ENCODE measurements at regions not wholly inside any gene's neighbourhood (a gene's known extent, or its start where the extent isn't known, plus 50 kb on each side); places are given as distances from the start of the nearest gene placed in this dataset.

DNA sequence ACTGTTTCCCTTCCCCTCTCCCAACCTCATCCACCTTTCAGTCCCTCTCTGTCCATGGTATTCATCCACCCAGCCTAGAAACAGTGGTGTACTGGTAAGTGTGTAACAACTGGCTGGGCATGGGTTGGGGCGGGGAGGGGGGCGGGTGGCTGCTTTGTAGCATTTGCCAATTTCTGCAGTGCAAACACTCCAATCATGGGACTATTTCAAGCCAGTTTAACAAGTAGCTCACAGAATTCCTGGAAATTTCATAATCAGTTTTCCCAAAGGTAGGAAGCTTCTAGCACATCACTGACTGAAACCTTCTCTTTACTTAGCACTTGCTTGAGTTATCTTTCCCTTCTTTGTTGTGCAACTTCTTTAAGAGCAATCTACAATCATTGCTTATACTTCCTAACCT is 100.8 kb upstream of the WASF3 start:
- no peak for DNase-seq

GRCh38 chr13:26457212-26457611 is 100.3 kb upstream of the WASF3 start:
- no peak for DNase-seq

- DNase-seq, result no peak
Measured at GRCh38 chr13:26458196-26458749, 99.2 kb upstream of the WASF3 start.

DNA sequence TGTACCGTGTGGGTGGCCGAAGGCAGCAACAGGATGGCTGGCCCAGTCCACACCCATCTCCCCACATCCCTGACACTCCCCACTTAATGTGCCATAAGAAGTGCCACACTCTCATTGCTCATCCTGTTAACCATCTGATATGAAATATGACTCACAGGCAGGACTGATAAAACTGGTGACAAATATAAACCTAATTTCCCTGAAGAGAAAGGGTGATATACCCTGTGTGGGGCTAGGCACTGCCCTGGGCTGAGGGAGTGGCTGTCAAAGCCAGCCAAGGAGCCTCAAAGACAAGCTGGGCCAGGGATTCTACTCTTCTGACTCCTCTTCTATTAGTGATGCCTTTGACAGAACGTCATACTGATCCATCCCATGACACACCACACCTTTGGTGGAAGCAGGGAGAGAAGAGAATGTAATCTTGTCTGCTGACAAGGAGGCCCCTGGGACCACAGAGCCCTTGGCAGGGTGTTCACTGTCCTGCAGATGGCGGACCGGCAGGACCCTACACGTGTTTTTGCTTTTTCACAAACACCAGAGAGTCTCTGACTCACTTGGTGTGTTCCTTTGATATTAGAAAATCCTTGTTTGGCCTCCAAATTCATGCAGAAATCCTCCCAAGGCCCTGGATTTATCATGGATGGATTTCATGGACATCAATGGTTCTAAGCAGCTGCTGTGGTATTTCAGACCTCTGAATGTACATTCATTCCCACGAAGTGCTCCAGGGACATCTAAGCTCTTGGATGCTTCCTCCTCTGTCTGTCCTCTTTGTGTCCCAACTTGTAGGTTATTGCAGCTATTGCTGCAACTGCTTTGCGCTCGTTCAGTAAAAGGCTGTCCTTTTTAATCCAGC is 98.0 kb upstream of the WASF3 start:
- DNase-seq, result no peak

DNA sequence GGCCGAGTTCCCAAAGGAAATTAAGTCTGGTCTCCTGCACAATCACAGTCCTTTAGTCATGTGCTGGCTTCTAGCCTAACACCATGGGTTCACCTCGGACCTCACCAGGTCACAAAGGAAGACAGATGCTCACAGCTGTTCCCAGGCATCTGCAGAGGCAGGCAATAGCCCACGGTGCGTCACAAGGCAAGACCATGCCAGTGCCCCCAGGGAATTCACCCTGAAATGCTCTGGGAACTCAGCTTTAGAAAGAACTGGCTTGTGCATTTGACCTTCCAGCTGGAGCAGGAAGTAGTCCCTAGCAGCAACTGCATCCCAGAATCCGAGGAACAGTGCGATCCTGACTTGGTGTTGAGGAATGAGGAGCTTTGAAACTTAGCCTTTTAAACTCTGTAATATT is 96.8 kb upstream of the WASF3 start:
- DNase-seq, result no peak

- DNase-seq, result no peak
Measured at GRCh38 chr13:26463296-26463695, 94.2 kb upstream of the WASF3 start.

DNA sequence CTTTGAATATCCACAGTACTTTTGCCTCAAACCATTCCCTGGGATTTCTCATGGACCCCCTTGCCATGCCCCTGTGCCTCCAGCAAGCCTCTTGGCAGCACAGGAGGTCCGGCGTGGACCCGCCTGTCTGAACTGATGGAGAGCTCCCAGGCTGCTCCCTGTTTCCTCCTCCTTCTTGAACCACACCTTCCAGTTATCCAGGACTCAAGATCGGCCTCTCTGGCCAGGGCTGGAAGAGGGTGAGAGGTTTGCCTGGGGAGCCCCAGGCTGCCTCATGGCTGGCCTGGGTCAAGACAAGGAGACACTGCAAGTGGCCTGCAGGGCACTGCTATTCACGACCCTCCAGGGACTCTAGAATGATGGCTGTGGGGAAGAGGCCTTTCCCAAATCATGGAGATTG is 93.6 kb upstream of the WASF3 start:
- DNase-seq, result no peak

GRCh38 chr13:26465514-26465913 is 92.0 kb upstream of the WASF3 start:
- no peak for DNase-seq

- no peak for DNase-seq
Measured at GRCh38 chr13:26465954-26466353, 91.5 kb upstream of the WASF3 start.

GRCh38 chr13:26468265-26468801 is 89.2 kb upstream of the WASF3 start:
- DNase-seq, result no peak

DNA sequence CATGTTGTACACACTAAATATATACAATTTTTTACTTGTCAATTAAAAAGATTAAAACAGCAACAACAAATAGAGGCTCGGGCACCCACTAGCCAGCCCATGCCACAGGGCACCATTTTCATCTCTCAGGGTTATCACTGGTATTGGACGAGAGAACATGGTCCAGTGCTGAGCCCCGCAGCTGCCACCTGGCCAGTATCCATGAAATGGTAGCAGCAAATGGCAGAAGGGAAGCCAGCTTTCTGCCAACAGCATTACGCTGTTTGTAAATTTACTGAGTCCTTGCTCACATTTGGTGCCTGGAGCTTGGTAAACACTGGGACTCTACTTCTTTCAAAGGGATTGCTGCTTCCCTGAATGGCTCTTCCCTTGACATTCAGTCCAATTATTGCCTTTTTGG is 87.9 kb upstream of the WASF3 start:
- no peak for DNase-seq

GRCh38 chr13:26471807-26472206 is 85.7 kb upstream of the WASF3 start:
- no peak for DNase-seq

GRCh38 chr13:26473571-26474230 is 83.8 kb upstream of the WASF3 start:
- no peak for DNase-seq

- DNase-seq, result no peak
Measured at GRCh38 chr13:26474286-26474685, 83.2 kb upstream of the WASF3 start.

DNA sequence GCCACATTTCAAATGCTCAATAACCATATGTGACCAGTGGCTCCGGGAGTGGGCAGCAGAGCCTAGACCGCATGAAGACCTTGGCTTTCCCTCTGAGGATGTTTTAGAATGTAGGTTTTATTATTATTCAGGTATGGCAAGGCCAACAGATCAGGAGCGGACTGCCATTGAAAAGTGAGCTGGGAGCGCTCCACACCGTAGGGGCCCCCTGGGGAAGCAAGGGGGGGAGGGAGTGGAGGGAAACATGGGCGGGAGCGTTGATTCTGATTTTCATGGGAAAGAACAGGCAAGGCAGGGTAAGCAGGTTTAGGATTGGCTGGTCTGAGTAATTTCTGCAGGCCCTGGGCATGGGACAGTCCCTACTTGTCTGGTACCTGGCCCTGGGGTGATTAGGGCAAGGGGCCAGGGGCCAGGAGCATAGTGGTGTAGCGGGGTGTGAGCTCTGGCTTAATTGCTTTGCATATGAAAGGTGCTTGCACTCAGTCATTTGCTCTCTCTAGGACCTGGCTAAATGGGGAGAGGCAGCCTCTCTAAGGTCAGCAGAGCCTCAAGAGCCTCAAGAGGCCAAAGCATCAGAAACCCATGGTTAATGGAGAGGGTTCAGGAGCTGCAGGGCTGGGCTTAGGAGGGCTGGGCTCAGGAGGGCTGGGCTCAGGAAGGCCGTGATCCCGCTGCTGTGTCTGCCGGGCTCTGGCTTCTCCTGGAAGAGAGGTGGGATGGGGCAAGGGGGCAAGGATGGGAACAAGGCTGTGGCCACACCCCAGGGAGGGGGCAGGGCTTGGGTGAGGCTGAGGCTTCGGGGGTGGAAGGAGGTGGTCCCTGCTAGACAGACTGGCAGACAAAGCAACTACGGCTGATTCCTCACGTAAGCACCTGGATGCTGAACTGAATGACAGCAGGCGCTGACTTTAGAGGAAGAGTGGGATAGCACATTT is 82.0 kb upstream of the WASF3 start:
- no peak for DNase-seq

DNA sequence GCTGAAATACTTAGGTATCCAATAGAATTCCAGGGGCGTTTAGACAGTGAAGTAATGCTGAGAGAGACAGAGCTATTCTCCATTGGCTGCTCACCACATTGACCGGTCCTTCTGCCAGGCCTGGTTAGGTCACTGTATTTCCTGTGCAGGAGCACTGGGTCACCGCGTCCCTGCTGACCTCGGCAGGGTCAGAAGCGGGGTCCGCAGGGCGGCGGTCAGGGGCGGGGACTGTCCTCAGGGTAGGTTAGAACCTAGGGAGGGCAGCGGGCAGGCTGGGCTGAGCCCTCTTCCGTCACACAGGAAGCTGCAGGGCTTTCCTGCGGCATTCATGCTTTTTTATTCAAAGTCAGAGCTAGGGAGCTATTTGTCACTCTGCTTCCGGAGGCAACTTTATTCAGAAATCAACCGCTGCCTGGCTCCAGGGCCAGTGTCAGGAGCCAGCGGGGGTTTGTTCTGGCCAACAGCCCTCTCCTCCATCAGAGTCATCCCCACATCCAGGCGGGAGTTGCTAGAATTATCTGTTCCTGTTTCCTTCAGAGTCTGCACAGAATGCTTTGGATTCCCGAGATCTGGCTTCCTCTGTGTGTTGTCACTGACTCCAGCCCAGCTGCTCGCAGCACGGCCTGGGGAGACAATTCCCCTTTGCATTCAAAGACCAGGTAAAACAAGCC is 81.2 kb upstream of the WASF3 start:
- peak; percentile 35 for DNase-seq

- DNase-seq, result no peak
Measured at GRCh38 chr13:26476782-26477142, 80.7 kb upstream of the WASF3 start.

DNA sequence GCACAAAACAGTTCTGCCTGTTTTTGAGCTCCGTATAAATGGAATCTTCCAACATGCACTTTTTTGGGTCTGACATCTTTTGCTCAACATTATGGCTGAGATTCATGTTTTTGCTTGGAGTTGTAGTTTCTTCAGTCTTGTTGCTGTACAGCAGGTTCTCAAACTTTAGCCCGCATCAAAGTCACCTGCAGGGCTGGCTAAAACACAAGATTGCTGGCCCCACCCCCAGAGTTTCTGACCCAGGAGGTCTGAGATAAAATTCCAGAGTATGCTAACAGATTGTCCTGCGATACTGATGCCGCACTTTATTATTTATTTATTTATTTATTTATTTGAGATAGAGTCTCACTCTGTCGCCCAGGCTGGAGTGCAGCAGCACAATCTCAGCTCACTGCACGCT is 79.8 kb upstream of the WASF3 start:
- DNase-seq, result no peak

GRCh38 chr13:26480246-26480855 is 77.1 kb upstream of the WASF3 start:
- DNase-seq, result peak; percentile 31

GRCh38 chr13:26482451-26483197 is 74.9 kb upstream of the WASF3 start:
- peak; percentile 73 for DNase-seq

DNA sequence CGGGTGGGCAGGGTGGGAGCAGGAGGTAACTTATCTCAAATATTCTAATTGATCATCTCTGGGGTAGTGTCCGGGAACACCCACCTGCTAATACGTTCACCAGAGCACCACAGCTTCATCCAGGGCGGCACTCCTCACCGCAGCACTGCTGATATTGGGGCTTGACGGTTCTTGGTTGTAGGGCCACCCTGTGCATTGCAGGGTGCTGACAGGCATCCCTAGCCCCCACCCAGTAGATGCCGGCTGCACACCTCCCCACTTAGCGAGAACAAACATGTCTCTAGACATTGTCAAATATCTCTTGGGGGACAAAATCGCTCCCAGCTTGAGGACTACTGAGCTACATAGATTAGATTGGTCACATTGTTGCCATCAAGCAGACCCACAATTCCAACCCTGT is 73.9 kb upstream of the WASF3 start:
- no peak for DNase-seq
